NCI-H1092 treated with DMSO at 0.1 percent for 48 hours (cell line): ENCODE measurements at regions not wholly inside any gene's neighbourhood (a gene's known extent, or its start where the extent isn't known, plus 50 kb on each side); places are given as distances from the start of the nearest gene placed in this dataset.
"Not testable (repeated sequence)": the region's sequence is repeated elsewhere in the genome, so short reads cannot be mapped to it uniquely, and the experiment has no call there.

Source experiments
- DNase-seq: peaks from one replicate; lab custom pipeline; 2025; lab: John Stamatoyannopoulos, UW

GRCh38 chr6:12546410-12547002 is 170.1 kb upstream of the PHACTR1 start:
- no peak for DNase-seq

- DNase-seq = no peak
Observed at GRCh38 chr6:12548526-12548925, 168.0 kb upstream of the PHACTR1 start.

- DNase-seq = not testable (repeated sequence)
Observed at GRCh38 chr6:12549445-12549844, 167.1 kb upstream of the PHACTR1 start.

- DNase-seq = not testable (repeated sequence)
Observed at GRCh38 chr6:12554820-12555219, 161.7 kb upstream of the PHACTR1 start.

- DNase-seq = no peak
Observed at GRCh38 chr6:12555267-12555666, 161.3 kb upstream of the PHACTR1 start.

GRCh38 chr6:12555781-12556180 is 160.8 kb upstream of the PHACTR1 start:
- no peak for DNase-seq

GRCh38 chr6:12557765-12558164 is 158.8 kb upstream of the PHACTR1 start:
- no peak for DNase-seq

GRCh38 chr6:12560315-12560714 is 156.3 kb upstream of the PHACTR1 start:
- no peak for DNase-seq

- no peak for DNase-seq
Observed at GRCh38 chr6:12566618-12567123, 149.9 kb upstream of the PHACTR1 start.

- no peak for DNase-seq
Observed at GRCh38 chr6:12567682-12568081, 148.9 kb upstream of the PHACTR1 start.

- no peak for DNase-seq
Observed at GRCh38 chr6:12569646-12570045, 146.9 kb upstream of the PHACTR1 start.

- peak; percentile 4 for DNase-seq
Observed at GRCh38 chr6:12570461-12571030, 146.0 kb upstream of the PHACTR1 start.

- DNase-seq = no peak
Observed at GRCh38 chr6:12572896-12573827, 143.4 kb upstream of the PHACTR1 start.

GRCh38 chr6:12575961-12576360 is 140.6 kb upstream of the PHACTR1 start:
- no peak for DNase-seq

- no peak for DNase-seq
Observed at GRCh38 chr6:12576389-12576788, 140.2 kb upstream of the PHACTR1 start.

GRCh38 chr6:12577124-12577850 is 139.3 kb upstream of the PHACTR1 start:
- DNase-seq = no peak

- no peak for DNase-seq
Observed at GRCh38 chr6:12578097-12578496, 138.5 kb upstream of the PHACTR1 start.

GRCh38 chr6:12578751-12579150 is 137.8 kb upstream of the PHACTR1 start:
- no peak for DNase-seq

GRCh38 chr6:12580290-12580689 is 136.3 kb upstream of the PHACTR1 start:
- DNase-seq = no peak

- no peak for DNase-seq
Observed at GRCh38 chr6:12582421-12583110, 134.0 kb upstream of the PHACTR1 start.

- DNase-seq = no peak
Observed at GRCh38 chr6:12584631-12585405, 131.7 kb upstream of the PHACTR1 start.
